HEK293 (cell line): ENCODE measurements at regions not wholly inside any gene's neighbourhood (a gene's known extent, or its start where the extent isn't known, plus 50 kb on each side); places are given as distances from the start of the nearest gene placed in this dataset.

ENCODE experiments used
- CTCF ChIP-seq: fragments of 450-650 bp; formaldehyde crosslinking; IDR thresholded peaks from 2 replicates; pipeline ENCODE4 v1.5.1; 2016; ENCODE audit warnings: missing biosample characterization, missing genetic modification characterization
- KLF1 ChIP-seq: fragments of 450-650 bp; formaldehyde crosslinking; IDR thresholded peaks from 2 replicates; pipeline ENCODE4 v1.5.1; 2016; ENCODE audit warnings: missing biosample characterization, missing genetic modification characterization
- REST ChIP-seq: fragments of 450-650 bp; formaldehyde crosslinking; IDR thresholded peaks from 2 replicates; pipeline ENCODE4 v1.5.1; 2016; ENCODE audit warnings: missing biosample characterization, missing genetic modification characterization
- YY1 ChIP-seq: fragments of 450-650 bp; formaldehyde crosslinking; IDR thresholded peaks from 2 replicates; pipeline ENCODE4 v1.5.1; 2018; ENCODE audit warnings: missing biosample characterization, missing genetic modification characterization
- ZFP3 ChIP-seq: fragments of 450-650 bp; formaldehyde crosslinking; IDR thresholded peaks from 2 replicates; pipeline ENCODE4 v1.5.1; 2016; ENCODE audit warnings: low read depth, missing biosample characterization, missing genetic modification characterization
- ZNF274 ChIP-seq, 2 experiments: fragments of 200-500 bp in 1 of 2; fragments of 450-650 bp in 1 of 2; sonication (Bioruptor generic) in 1 of 2; formaldehyde crosslinking in 1 of 2; IDR thresholded peaks; 2 replicates each; pipeline versions ENCODE4 v1.5.1 to v1.6.1; 2014 to 2016; ENCODE audit warnings: borderline replicate concordance in 1 of 2, inconsistent platforms in 1 of 2, low read length in 1 of 2, missing biosample characterization in 1 of 2, missing genetic modification characterization in 1 of 2
- ZNF280D ChIP-seq: fragments of 450-650 bp; formaldehyde crosslinking; IDR thresholded peaks from 2 replicates; pipeline ENCODE4 v1.5.1; 2016; ENCODE audit warnings: missing biosample characterization, missing genetic modification characterization
- ZNF354C ChIP-seq: fragments of 450-650 bp; formaldehyde crosslinking; IDR thresholded peaks from 2 replicates; pipeline ENCODE4 v1.5.1; 2016; ENCODE audit warnings: missing biosample characterization, missing genetic modification characterization, low read depth, borderline replicate concordance
- ZNF433 ChIP-seq: fragments of 450-650 bp; formaldehyde crosslinking; IDR thresholded peaks from 2 replicates; pipeline ENCODE4 v1.5.1; 2016; ENCODE audit warnings: missing biosample characterization, missing genetic modification characterization, low read depth
- ZNF513 ChIP-seq: fragments of 450-650 bp; IDR thresholded peaks from 2 replicates; pipeline ENCODE4 v1.5.1; 2018; ENCODE audit warnings: missing biosample characterization, missing genetic modification characterization
- ZNF791 ChIP-seq: fragments of 450-650 bp; formaldehyde crosslinking; IDR thresholded peaks from 2 replicates; pipeline ENCODE4 v1.5.1; 2016; ENCODE audit warnings: missing biosample characterization, missing genetic modification characterization

- TF ChIP-seq REST (tag by site-specific recombination): no peak
- no peak for TF ChIP-seq ZFP3
- no peak for TF ChIP-seq ZNF274 (IDR thresholded peaks at IDR 0.05; ENCODE audit: low read length)
- no peak for TF ChIP-seq ZNF274 (tag by site-specific recombination; IDR thresholded peaks at IDR 0.05; ENCODE audit: borderline replicate concordance)
- TF ChIP-seq ZNF354C (tag by site-specific recombination): no peak
- TF ChIP-seq ZNF513: no peak
- TF ChIP-seq YY1 (tag by site-specific recombination): no peak
- TF ChIP-seq KLF1 (tag by site-specific recombination): no peak
- no peak for TF ChIP-seq ZNF433 (tag by site-specific recombination)
- TF ChIP-seq CTCF (tag by site-specific recombination): no peak
- TF ChIP-seq ZNF280D: no peak
- no peak for TF ChIP-seq ZNF791 (tag by site-specific recombination)
Observed at GRCh38 chr1:81439046-81439823, 361.5 kb upstream of the ADGRL2 start.
